ENCODE measurements at regions not wholly inside any gene's neighbourhood (a gene's known extent, or its start where the extent isn't known, plus 50 kb on each side); places are given as distances from the start of the nearest gene placed in this dataset.

GRCh38 chr5:124584991-124585715 lies 161.3 kb downstream of the ZNF608 start:
- TF ChIP-seq CTCF (IDR thresholded peaks at IDR 0.05) (no peak), POLR2AphosphoS5 (IDR thresholded peaks at IDR 0.05) (no peak), POLR2A (IDR thresholded peaks at IDR 0.05) (no peak)

Measured in stomach (tissue), 4 donors.